Choroid plexus epithelial cell (primary cell): ENCODE measurements at regions not wholly inside any gene's neighbourhood (a gene's known extent, or its start where the extent isn't known, plus 50 kb on each side); places are given as distances from the start of the nearest gene placed in this dataset.

Experiments
- DNase-seq: peaks from one replicate; pipeline ENCODE4 v3.0.0-alpha.2; 2010; ENCODE audit warnings: low read depth
- H3K4me3 ChIP-seq: 2 replicates; pipeline ENCODE4 v1.5.1; 2011; ENCODE audit warnings: low read depth, mild to moderate bottlenecking, control low read depth, low read length, moderate library complexity
- TF ChIP-seq, protein P1 (sequence below): conservative IDR thresholded peaks from 2 replicates; pipeline ENCODE4 v1.5.1; 2011; ENCODE audit warnings: low read depth, mild to moderate bottlenecking, control low read depth, inconsistent platforms, low read length, moderate library complexity

- no peak for DNase-seq
- no peak overlapping the region for H3K4me3 ChIP-seq
- TF ChIP-seq, protein P1, sequence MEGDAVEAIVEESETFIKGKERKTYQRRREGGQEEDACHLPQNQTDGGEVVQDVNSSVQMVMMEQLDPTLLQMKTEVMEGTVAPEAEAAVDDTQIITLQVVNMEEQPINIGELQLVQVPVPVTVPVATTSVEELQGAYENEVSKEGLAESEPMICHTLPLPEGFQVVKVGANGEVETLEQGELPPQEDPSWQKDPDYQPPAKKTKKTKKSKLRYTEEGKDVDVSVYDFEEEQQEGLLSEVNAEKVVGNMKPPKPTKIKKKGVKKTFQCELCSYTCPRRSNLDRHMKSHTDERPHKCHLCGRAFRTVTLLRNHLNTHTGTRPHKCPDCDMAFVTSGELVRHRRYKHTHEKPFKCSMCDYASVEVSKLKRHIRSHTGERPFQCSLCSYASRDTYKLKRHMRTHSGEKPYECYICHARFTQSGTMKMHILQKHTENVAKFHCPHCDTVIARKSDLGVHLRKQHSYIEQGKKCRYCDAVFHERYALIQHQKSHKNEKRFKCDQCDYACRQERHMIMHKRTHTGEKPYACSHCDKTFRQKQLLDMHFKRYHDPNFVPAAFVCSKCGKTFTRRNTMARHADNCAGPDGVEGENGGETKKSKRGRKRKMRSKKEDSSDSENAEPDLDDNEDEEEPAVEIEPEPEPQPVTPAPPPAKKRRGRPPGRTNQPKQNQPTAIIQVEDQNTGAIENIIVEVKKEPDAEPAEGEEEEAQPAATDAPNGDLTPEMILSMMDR = no peak
Observed at GRCh38 chr20:51185861-51186260, 163.0 kb upstream of the KCNG1 start.

GRCh38 chr20:51185277-51185676 is 162.4 kb upstream of the KCNG1 start:
- H3K4me3 ChIP-seq = no peak overlapping the region
- TF ChIP-seq, protein P1 = no peak
- no peak for DNase-seq

- TF ChIP-seq, protein P1 = no peak
- H3K4me3 ChIP-seq = no peak overlapping the region
- DNase-seq = peak; percentile 43
Observed at GRCh38 chr20:51184289-51184688, 161.4 kb upstream of the KCNG1 start.

DNA sequence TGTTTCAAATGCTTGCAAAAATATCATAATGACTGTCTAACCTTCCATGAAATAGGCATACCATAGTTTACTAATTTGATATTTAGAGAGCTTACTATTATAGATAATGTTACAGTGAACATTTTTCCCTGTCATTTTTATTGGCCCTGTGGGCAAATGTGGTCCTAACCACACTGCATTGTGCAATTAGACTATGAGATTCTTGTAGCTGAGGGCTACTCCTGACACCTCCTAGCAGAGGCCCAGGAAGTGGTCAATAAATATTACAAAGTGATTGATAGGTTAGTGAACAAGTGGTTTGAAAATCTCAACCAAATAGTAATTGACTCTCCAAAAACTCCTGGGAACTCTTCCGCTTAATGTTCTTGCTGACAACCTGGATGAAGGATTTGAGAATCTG is 160.5 kb upstream of the KCNG1 start:
- TF ChIP-seq, protein P1 = no peak
- H3K4me3 ChIP-seq = no peak overlapping the region
- no peak for DNase-seq

- no peak for DNase-seq
- H3K4me3 ChIP-seq = no peak overlapping the region
- TF ChIP-seq, protein P1 = no peak
Observed at GRCh38 chr20:51182571-51182970, 159.7 kb upstream of the KCNG1 start.

DNA sequence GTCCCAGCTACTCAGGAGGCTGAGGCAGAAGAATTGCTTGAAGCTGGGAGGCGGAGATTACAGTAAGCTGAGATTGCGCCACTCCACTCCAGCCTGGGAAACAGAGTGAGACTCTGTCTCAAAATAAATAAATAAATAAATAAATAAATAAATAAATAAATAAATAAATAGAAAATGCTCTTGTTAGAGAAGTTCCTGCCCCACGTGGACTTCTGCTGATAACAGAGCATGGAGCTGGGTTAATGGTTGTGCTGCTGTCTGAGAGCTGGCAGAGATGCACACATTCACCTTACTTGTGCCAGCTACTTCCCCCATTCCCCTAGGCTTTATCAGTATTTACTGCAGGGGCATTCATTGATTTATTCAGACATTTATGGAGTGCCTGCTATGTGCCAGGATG is 155.2 kb upstream of the KCNG1 start:
- no peak overlapping the region for H3K4me3 ChIP-seq
- TF ChIP-seq, protein P1 = no peak
- no peak for DNase-seq

DNA sequence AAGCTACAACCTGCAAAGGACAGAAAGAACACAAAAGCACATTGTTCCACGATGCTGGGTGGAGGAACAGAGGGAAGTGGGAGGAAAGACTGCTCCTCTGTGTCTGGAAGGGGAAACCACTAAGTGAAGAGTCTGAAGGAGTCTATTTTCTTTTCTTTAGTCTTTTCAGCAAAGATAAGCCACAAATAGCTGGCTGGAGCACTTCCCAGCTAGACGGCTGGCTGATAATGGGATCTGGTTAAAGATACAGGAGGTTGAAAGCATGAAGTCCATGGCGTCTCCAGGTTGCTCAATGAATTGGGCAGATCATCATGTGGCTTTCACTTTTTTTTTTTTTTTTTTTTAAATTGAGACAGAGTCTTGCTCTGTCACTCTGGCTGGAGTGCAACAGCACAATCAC is 154.0 kb upstream of the KCNG1 start:
- H3K4me3 ChIP-seq = no peak overlapping the region
- TF ChIP-seq, protein P1 = no peak
- peak; percentile 36 for DNase-seq
